ENCODE measurements at regions not wholly inside any gene's neighbourhood (a gene's known extent, or its start where the extent isn't known, plus 50 kb on each side); places are given as distances from the start of the nearest gene placed in this dataset.

DNA sequence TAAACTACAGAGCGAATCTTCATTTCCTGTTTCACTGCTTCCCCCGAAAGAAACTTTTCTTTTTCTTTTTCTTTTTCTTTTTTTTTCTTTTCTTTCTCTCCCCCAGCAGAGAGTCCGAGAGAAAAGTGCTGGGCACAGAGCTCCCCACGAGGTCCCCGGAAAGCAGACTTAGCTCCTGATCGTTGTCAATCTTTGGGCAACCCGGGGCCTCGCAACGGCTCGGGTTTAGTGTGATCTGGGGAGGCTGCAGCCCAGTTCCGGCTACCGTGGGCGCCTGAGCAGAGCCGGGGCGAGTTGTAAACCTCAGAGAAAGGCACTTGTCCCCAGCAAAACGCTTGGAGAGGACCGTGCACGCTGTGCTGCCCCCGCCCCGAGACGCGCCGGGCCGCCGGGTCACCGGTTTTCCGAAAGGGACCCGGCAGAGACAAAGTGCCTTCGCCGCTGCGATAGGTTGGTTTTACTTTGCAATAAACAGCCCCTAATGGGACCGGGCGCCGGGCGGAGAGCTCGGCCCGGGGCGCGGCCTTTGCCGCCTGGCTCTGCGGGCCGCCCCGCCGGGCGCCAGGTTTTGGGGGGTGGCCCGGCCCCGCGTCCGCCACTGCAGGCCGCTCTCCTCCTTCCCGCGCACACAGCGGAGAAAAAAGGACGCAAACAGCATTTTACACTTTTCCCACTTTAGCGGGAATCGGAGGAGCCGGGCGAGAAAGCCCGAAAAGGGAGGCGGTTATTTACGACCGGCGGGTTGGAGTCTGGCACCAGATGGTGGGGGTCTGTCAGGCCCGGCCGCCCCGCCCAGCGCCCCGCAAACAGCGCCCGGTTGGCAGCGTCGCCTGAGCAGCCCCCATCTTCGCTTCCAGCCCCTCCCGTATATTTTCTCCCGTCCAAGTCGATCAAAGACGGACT lies 136.0 kb downstream of the INSIG2 start:
- TF ChIP-seq JUND (IDR thresholded peaks at IDR 0.05) = no peak
- TF ChIP-seq SP1 (IDR thresholded peaks at IDR 0.05) = no peak
- no peak for TF ChIP-seq FOXA2 (IDR thresholded peaks at IDR 0.05)
- TF ChIP-seq, protein P1, sequence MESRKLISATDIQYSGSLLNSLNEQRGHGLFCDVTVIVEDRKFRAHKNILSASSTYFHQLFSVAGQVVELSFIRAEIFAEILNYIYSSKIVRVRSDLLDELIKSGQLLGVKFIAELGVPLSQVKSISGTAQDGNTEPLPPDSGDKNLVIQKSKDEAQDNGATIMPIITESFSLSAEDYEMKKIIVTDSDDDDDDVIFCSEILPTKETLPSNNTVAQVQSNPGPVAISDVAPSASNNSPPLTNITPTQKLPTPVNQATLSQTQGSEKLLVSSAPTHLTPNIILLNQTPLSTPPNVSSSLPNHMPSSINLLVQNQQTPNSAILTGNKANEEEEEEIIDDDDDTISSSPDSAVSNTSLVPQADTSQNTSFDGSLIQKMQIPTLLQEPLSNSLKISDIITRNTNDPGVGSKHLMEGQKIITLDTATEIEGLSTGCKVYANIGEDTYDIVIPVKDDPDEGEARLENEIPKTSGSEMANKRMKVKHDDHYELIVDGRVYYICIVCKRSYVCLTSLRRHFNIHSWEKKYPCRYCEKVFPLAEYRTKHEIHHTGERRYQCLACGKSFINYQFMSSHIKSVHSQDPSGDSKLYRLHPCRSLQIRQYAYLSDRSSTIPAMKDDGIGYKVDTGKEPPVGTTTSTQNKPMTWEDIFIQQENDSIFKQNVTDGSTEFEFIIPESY (IDR thresholded peaks at IDR 0.05) = no peak
- no peak for TF ChIP-seq HNF4A (conservative IDR thresholded peaks at IDR 0.05)
- no peak for TF ChIP-seq MAX (IDR thresholded peaks at IDR 0.05)
- TF ChIP-seq EGR1 (IDR thresholded peaks at IDR 0.05; ENCODE audit: low read depth in 2 of 2) = no peak
- TF ChIP-seq, protein P2, sequence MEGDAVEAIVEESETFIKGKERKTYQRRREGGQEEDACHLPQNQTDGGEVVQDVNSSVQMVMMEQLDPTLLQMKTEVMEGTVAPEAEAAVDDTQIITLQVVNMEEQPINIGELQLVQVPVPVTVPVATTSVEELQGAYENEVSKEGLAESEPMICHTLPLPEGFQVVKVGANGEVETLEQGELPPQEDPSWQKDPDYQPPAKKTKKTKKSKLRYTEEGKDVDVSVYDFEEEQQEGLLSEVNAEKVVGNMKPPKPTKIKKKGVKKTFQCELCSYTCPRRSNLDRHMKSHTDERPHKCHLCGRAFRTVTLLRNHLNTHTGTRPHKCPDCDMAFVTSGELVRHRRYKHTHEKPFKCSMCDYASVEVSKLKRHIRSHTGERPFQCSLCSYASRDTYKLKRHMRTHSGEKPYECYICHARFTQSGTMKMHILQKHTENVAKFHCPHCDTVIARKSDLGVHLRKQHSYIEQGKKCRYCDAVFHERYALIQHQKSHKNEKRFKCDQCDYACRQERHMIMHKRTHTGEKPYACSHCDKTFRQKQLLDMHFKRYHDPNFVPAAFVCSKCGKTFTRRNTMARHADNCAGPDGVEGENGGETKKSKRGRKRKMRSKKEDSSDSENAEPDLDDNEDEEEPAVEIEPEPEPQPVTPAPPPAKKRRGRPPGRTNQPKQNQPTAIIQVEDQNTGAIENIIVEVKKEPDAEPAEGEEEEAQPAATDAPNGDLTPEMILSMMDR (IDR thresholded peaks at IDR 0.05; ENCODE audit: low read depth, low read length, missing input control) = no peak
- H3K9me3 ChIP-seq (ENCODE audit: control insufficient read depth in 4 of 4, low read length in 3 of 4) = no peaks in the 10 kb centered on the region
- peaks cover 4 to 12% (median 8%) of the 10 kb centered on the region in 4 donors for H3K4me1 ChIP-seq (ENCODE audit: control insufficient read depth in 4 of 4, insufficient read depth in 4 of 4, low read length in 3 of 4)
- H3K9ac ChIP-seq (ENCODE audit: low read depth in 1 of 2, low read length in 2 of 2) = no peak overlapping the region
- no peak for DNase-seq (ENCODE audit: low spot score)
- H3K4me3 ChIP-seq (ENCODE audit: low read depth in 1 of 3, low read length in 3 of 3) = peak overlapping the region in 2 of 3 donors; percentile 35 to 58
- peaks cover 0 to 17% (median 3%) of the 10 kb centered on the region in 4 donors for H3K27me3 ChIP-seq (ENCODE audit: control insufficient read depth in 4 of 4, insufficient read depth in 4 of 4, low read length in 3 of 4)
- H3K27ac ChIP-seq (ENCODE audit: low read depth in 1 of 2, low read length in 2 of 2) = no peak overlapping the region
- no peaks in the 10 kb centered on the region for H3K36me3 ChIP-seq (ENCODE audit: control insufficient read depth in 4 of 4, insufficient read depth in 3 of 4, low read depth in 1 of 4, low read length in 3 of 4)
- 10% methylated on average over 77 of the region's 77 CpGs for WGBS

DNA sequence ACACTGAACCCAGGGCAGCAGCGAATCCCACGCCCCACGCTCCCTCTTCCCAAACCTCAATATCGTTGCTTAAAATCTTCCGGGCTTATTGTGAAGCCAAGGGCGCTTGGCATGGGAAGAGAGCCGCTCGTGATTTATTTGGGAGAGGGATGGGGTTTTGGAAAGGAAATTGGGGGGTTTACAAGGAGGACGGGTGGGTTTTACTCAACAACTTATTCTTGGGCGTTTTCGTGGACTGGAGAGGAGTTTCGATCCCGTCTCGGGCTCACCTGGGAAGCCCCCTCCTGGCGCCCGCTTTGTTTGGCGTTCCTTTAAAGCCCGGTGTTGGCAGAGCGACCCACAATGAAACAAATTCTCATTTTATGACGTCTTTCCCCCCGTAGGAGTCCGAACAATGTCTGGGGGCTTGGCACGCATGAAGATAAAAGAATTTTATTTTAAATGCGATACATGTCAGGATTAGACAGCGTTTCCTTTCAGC lies 135.3 kb downstream of the INSIG2 start:
- DNase-seq (ENCODE audit: low spot score) = no peak
- Histone ChIP-seq H3K27ac (ENCODE audit: low read depth in 1 of 2, low read length in 2 of 2) (no peak overlapping the region), H3K27me3 (ENCODE audit: control insufficient read depth in 4 of 4, insufficient read depth in 4 of 4, low read length in 3 of 4) (peaks cover 0 to 17% (median 3%) of the 10 kb centered on the region in 4 donors), H3K4me3 (ENCODE audit: low read depth in 1 of 3, low read length in 3 of 3) (peak overlapping the region in 2 of 3 donors; percentile 35 to 58), H3K4me1 (ENCODE audit: control insufficient read depth in 4 of 4, insufficient read depth in 4 of 4, low read length in 3 of 4) (peaks cover 4 to 12% (median 8%) of the 10 kb centered on the region in 4 donors), H3K36me3 (ENCODE audit: control insufficient read depth in 4 of 4, insufficient read depth in 3 of 4, low read depth in 1 of 4, low read length in 3 of 4) (no peaks in the 10 kb centered on the region), H3K9me3 (ENCODE audit: control insufficient read depth in 4 of 4, low read length in 3 of 4) (no peaks in the 10 kb centered on the region), H3K9ac (ENCODE audit: low read depth in 1 of 2, low read length in 2 of 2) (no peak overlapping the region)
- WGBS = 10% methylated on average over 25 of the region's 25 CpGs
- TF ChIP-seq MAX (IDR thresholded peaks at IDR 0.05) (no peak), FOXA1 (IDR thresholded peaks at IDR 0.05) (no peak), JUND (IDR thresholded peaks at IDR 0.05) (no peak), SP1 (IDR thresholded peaks at IDR 0.05) (no peak), GABPA (IDR thresholded peaks at IDR 0.05 in 1 of 2, conservative IDR thresholded peaks at IDR 0.05 in 1 of 2) (no peak), RAD21 (IDR thresholded peaks at IDR 0.05) (no peak), REST (IDR thresholded peaks at IDR 0.05) (no peak), HNF4G (IDR thresholded peaks at IDR 0.05) (no peak), TAF1 (conservative IDR thresholded peaks at IDR 0.05) (no peak), HNF4A (conservative IDR thresholded peaks at IDR 0.05) (no peak), NR2F2 (IDR thresholded peaks at IDR 0.05) (no peak), RXRA (IDR thresholded peaks at IDR 0.05) (no peak)
- TF ChIP-seq, protein P2 (IDR thresholded peaks at IDR 0.05; ENCODE audit: low read depth, low read length, missing input control) = no peak
- TF ChIP-seq, protein P1 (IDR thresholded peaks at IDR 0.05) = no peak
- TF ChIP-seq, protein P3, sequence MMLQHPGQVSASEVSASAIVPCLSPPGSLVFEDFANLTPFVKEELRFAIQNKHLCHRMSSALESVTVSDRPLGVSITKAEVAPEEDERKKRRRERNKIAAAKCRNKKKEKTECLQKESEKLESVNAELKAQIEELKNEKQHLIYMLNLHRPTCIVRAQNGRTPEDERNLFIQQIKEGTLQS (IDR thresholded peaks at IDR 0.05) = no peak

Measured in liver (tissue), 8 donors.